K562 (cell line): ENCODE measurements at regions not wholly inside any gene's neighbourhood (a gene's known extent, or its start where the extent isn't known, plus 50 kb on each side); places are given as distances from the start of the nearest gene placed in this dataset.

Experiments
- CBFB ChIP-seq: sonication (generic); formaldehyde crosslinking; IDR thresholded peaks from 2 replicates; pipeline ENCODE4 v1.4.0; 2020; ENCODE audit warnings: mild to moderate bottlenecking, missing genetic modification reagents
- ESRRB ChIP-seq: fragments of 250-450 bp; sonication (Bioruptor Pico); IDR thresholded peaks from 2 replicates; pipeline ENCODE4 v1.5.0; 2020; ENCODE audit warnings: mild to moderate bottlenecking, moderate library complexity, borderline replicate concordance
- POLR2AphosphoS5 ChIP-seq: IDR thresholded peaks from 2 replicates; pipeline ENCODE4 v1.6.1; 2011; ENCODE audit warnings: mild to moderate bottlenecking, low read depth, low read length, moderate library complexity; ENCODE audit not compliant: control insufficient read depth, insufficient read depth
- TF ChIP-seq, protein P1 (sequence below): sonication (generic); formaldehyde crosslinking; IDR thresholded peaks from 2 replicates; pipeline ENCODE4 v1.8.1; 2023; ENCODE audit warnings: mild to moderate bottlenecking, missing genetic modification reagents

DNA sequence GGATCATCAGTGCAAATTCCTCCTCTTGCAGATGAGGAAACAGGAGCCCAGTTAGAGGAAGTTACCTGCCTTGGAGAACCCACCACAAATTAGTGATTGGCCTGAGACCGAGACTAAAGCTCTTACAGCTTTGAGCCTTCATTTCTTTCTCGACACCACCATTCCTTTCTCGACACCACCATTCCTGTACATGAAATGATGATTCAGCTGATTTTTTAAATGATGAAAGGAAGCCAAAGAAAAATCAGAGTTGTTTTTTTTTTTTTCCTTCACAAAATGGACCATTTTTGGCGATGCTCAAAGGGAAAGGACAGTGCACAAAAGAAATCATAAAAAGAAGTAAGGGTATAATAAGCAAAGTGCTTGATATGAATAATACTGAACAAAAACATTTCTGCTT is 1080.2 kb upstream of the AUTS2 start:
- TF ChIP-seq POLR2AphosphoS5, result no peak
- TF ChIP-seq, protein P1, sequence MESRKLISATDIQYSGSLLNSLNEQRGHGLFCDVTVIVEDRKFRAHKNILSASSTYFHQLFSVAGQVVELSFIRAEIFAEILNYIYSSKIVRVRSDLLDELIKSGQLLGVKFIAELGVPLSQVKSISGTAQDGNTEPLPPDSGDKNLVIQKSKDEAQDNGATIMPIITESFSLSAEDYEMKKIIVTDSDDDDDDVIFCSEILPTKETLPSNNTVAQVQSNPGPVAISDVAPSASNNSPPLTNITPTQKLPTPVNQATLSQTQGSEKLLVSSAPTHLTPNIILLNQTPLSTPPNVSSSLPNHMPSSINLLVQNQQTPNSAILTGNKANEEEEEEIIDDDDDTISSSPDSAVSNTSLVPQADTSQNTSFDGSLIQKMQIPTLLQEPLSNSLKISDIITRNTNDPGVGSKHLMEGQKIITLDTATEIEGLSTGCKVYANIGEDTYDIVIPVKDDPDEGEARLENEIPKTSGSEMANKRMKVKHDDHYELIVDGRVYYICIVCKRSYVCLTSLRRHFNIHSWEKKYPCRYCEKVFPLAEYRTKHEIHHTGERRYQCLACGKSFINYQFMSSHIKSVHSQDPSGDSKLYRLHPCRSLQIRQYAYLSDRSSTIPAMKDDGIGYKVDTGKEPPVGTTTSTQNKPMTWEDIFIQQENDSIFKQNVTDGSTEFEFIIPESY (CRISPR knock-in tag), result no peak
- TF ChIP-seq ESRRB (CRISPR knock-in tag), result no peak
- no peak for TF ChIP-seq CBFB (CRISPR knock-in tag)
